Left cardiac atrium (tissue), 4 donors: ENCODE measurements at regions not wholly inside any gene's neighbourhood (a gene's known extent, or its start where the extent isn't known, plus 50 kb on each side); places are given as distances from the start of the nearest gene placed in this dataset.

Experiments used
- ATAC-seq, 2 donors: fragments of 200-7000 bp; cut with Tn5 transposase; one replicate each; pipeline ENCODE4 v1.9.1; 2020; ENCODE audit warnings: mild to moderate bottlenecking in 2 of 2, moderate library complexity in 2 of 2
- DNase-seq: peaks from one replicate; pipeline ENCODE4 v3.0.0-alpha.2; 2020
- intact Hi-C, 2 donors: fragments of 100-400 bp; cut with DNase I; formaldehyde crosslinking; loops; one replicate each; pipeline versions ENCODE4 v1.14.1 to v1.15.1; 2022 to 2023
- donor health status: DM: no; HTN: yes; CAD: no.
- donor health status: DM: no; HTN: yes; CAD: no; lungs with severe emphysema.
- donor health status: DM: yes; HTN: yes; CAD: no.
- donor health status: Dilated cardiomyopathy.

DNA sequence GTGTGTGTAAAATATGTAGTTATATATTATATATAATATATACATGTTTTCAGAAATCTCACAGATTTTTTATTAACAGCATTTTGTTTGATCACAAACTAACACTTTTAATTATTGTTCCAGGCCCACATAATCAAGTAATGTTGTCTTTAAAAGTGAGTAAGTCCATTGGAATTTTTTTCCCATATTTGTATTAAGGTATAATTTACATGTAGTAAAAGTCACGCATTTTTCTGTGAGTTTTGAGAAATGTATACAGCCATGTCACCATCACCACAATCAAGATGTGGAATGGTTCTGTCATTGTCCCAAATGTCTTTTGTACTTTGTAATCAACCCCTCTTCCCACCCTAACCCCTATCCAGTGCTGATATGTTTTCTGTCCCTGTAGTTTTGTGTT lies 120.0 kb upstream of the RFC3 start:
- no peak for ATAC-seq
- DNase-seq: no peak
- intact Hi-C loops: no loop called here

GRCh38 chr13:33707449-33707848 lies 110.5 kb upstream of the RFC3 start:
- intact Hi-C loops: no loop called here
- DNase-seq: no peak
- no peak for ATAC-seq

DNA sequence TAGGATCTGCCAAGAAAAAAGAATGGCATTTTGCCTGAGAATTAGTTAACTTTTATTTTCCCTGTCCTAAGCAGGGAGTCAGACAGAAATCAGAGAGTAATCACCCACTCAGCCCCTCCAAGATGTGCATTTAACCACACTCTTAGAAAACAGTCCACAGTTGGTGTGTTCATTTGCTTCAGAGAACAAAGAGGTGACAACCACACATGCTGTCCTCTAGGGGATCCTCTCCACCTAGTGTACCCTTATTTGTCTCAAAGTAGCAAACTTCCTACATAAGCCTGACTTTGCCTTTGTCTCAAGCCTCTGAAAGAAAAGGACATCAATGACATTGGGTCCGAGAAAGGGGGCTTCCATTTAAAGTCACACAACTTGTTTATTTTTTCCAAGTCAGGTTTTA lies 107.0 kb upstream of the RFC3 start:
- ATAC-seq (no peak), DNase-seq (no peak)
- intact Hi-C loops: no loop called here

DNA sequence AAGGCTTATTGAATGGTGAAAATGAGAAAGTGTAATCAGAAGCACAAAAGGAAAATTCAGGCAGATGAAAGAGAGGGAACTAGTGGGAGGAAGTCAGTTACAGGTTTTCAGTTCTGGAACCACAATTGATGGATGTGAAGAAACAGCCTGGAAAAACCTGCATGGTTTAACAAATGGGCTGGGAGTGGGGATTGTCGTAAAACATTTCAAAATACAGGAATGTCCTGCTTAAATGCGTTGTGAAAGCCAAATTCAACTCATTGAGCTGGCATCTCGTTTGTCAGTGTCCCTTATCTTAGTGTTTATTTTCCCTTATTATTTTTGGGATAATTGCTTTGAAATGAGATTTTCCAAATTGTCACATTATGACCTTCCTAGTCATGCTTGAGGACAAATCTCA lies 106.5 kb upstream of the RFC3 start:
- ATAC-seq (no peak), DNase-seq (no peak)
- intact Hi-C loops: no loop called here

DNA sequence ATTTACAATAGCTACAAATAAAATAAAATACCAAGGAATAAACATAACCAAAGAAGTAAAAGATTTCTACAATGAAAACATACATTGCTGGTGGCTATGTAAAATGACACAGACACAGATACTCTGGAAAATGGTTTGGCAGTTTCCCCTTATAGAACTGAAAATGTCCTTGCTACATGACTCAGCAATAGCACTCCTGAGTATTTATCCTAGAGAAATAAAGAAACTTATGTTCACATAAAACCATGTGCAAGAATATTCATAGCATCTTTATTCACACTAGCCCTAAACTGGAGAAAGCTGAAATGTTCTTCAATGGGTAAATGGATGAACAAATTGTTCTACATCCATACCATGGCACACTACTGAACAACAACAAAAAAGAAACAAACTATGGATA lies 100.2 kb upstream of the RFC3 start:
- DNase-seq (no peak), ATAC-seq (no peak)
- intact Hi-C loops: no loop called here

- intact Hi-C loops: loop anchor here (2.0 to 10.0 kb wide), 5 partner anchors 109 to 1134 kb away; partner anchors contain the start of gene PDS5B (in 1 of the 2)
- ATAC-seq: peak; percentile 53 to 71
- no peak for DNase-seq
Measured at GRCh38 chr13:33721724-33722123, 96.2 kb upstream of the RFC3 start.

DNA sequence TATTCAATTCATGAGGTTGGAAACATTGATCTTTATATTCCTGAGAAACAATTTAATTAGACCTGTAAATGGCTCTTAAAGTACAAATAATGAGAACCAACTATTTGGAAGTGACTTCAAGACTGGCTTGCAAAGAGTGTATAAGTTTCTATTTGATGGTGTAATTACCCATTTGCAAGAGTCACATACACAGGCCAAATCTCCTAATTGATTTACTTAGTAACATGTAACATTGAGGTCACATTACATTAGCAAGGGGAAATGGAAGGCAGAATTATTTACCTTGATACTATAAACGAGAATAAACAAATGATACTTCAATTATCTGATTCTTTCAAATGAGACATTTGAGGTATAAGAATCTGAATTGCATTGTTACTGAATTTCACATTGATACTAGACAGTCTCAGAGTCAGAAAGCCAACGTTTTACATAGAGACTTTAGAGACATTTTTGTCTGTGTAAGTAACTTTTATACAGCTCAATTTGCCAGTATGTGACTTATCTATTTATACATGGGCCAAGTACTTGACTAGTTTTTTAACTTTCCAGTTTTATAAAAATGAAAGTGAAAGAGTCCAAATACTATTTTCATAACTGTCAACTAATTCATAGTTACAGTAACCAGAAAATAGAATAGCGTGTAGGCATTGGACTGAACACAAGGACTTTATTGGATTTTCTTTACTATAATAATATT lies 95.6 kb upstream of the RFC3 start:
- DNase-seq (no peak), ATAC-seq (no peak)
- intact Hi-C loops: loop anchor here (2.0 to 10.0 kb wide), 5 partner anchors 110 to 1135 kb away; partner anchors contain the start of gene PDS5B (in 1 of the 2)

DNA sequence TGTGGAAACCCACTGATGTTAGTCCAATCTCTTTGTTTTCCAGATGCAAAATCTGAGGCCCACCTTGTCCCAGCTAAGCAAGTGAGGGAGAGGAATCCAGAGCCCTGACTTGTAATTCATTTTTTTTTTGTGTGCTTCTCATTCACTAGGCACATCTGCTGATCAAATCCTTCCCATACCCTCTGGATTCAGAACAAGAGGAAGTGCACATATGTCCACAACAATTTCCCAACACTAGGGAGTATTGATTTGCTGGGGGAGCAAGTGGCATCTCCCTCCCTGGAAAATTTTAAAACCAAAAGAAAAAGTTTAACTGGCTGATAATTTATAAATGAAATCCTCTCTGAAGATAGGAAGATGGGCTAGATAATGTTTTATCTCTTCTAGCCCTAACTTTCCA lies 94.6 kb upstream of the RFC3 start:
- DNase-seq (no peak), ATAC-seq (no peak)
- intact Hi-C loops: loop anchor here (2.0 to 10.0 kb wide), 5 partner anchors 111 to 1136 kb away; partner anchors contain the start of gene PDS5B (in 1 of the 2)

GRCh38 chr13:33723772-33724435 lies 94.0 kb upstream of the RFC3 start:
- ATAC-seq (peak; percentile 89 to 91), DNase-seq (peak; percentile 74)
- intact Hi-C loops: loop anchor here (2.0 to 10.0 kb wide), 6 partner anchors 47 to 1137 kb away; partner anchors contain the start of gene PDS5B (in 1 of the 2)

DNA sequence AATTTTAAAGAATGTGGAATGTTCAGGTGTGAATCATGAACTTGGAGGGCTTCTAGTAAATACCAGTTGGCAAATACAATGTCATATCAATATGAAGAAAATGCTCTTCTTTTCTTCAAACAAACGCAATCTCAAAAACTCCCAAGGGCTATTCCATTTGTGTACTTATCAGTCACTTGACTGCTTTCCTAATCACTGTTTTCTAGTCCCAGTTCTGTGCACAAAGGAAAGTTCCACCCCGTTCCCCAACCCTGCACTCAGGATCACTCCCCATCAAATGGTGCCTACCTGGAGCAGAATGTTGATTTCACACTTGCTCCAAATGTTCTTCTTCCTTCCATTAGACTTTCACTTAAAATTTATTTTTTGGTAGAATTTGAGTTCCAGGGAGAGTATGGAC lies 92.6 kb upstream of the RFC3 start:
- intact Hi-C loops: loop anchor here (2.0 to 10.0 kb wide), 3 partner anchors 49 to 521 kb away; no protein-coding TSS in a partner anchor

GRCh38 chr13:33727297-33728083 lies 90.5 kb upstream of the RFC3 start:
- DNase-seq (no peak), ATAC-seq (no peak)
- intact Hi-C loops: loop anchor here (10.0 kb wide), 2 partner anchors 183 to 523 kb away; no protein-coding TSS in a partner anchor

More for the DNA sequence above, 92.6 kb upstream of the RFC3 start:
- no peak for ATAC-seq
- no peak for DNase-seq

GRCh38 chr13:33728271-33729037 lies 89.5 kb upstream of the RFC3 start:
- intact Hi-C loops: loop anchor here (10.0 kb wide), 2 partner anchors 184 to 524 kb away; no protein-coding TSS in a partner anchor
- DNase-seq (peak; percentile 76), ATAC-seq (peak in 1 of 2 donors; percentile 77)

GRCh38 chr13:33730147-33730546 lies 87.8 kb upstream of the RFC3 start:
- intact Hi-C loops: no loop called here
- DNase-seq (no peak), ATAC-seq (peak in 1 of 2 donors; percentile 60)

GRCh38 chr13:33730619-33731018 lies 87.3 kb upstream of the RFC3 start:
- ATAC-seq (no peak), DNase-seq (no peak)
- intact Hi-C loops: no loop called here

GRCh38 chr13:33735276-33735675 lies 82.7 kb upstream of the RFC3 start:
- ATAC-seq: peak in 1 of 2 donors; percentile 58
- DNase-seq: no peak
- intact Hi-C loops: no loop called here

- ATAC-seq (no peak), DNase-seq (no peak)
- intact Hi-C loops: no loop called here
Measured at GRCh38 chr13:33739254-33739653, 78.7 kb upstream of the RFC3 start.

GRCh38 chr13:33740134-33740538 lies 77.8 kb upstream of the RFC3 start:
- intact Hi-C loops: no loop called here
- ATAC-seq (peak in 1 of 2 donors; percentile 50), DNase-seq (no peak)

DNA sequence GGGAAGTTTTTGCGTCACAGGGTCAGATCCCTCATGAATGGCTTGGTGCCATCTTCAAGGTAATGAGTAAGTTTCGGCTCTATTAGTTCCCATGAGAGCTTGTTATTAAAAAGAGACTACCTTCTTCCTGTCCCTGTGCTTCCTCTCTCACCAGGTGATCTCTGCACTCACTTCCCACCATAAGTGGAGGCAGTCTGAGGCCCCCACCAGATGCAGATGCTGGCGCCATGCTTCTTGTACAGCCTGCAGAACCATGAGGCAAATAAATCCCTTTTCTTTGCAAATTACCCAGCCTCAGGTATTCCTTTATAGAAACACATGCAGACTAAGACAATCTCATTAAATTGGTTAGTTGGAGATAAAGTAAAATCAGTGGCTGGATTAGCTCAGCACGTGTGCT lies 75.6 kb upstream of the RFC3 start:
- no peak for DNase-seq
- no peak for ATAC-seq
- intact Hi-C loops: no loop called here
